HG03521 (cell line): ENCODE measurements at regions not wholly inside any gene's neighbourhood (a gene's known extent, or its start where the extent isn't known, plus 50 kb on each side); places are given as distances from the start of the nearest gene placed in this dataset.

Experiments
- ATAC-seq: cut with Tn5 transposase; IDR thresholded peaks from one replicate; pipeline ENCODE4 v1.9.1; 2021; ENCODE audit warnings: mild to moderate bottlenecking, moderate library complexity; ENCODE audit not compliant: unreplicated experiment

- ATAC-seq = no peak
Measured at GRCh38 chr18:25727281-25727985, 363.0 kb downstream of the SS18 start.

GRCh38 chr18:25726298-25726697 is 364.1 kb downstream of the SS18 start:
- ATAC-seq = no peak

GRCh38 chr18:25725501-25725900 is 364.9 kb downstream of the SS18 start:
- no peak for ATAC-seq

GRCh38 chr18:25724997-25725396 is 365.4 kb downstream of the SS18 start:
- no peak for ATAC-seq

- no peak for ATAC-seq
Measured at GRCh38 chr18:25724121-25724520, 366.3 kb downstream of the SS18 start.

- no peak for ATAC-seq
Measured at GRCh38 chr18:25713103-25713502, 361.1 kb upstream of the ZNF521 start.

- no peak for ATAC-seq
Measured at GRCh38 chr18:25710981-25711380, 359.0 kb upstream of the ZNF521 start.

GRCh38 chr18:25705650-25706049 is 353.7 kb upstream of the ZNF521 start:
- no peak for ATAC-seq

- ATAC-seq = no peak
Measured at GRCh38 chr18:25704494-25704893, 352.5 kb upstream of the ZNF521 start.

- ATAC-seq = no peak
Measured at GRCh38 chr18:25704071-25704470, 352.1 kb upstream of the ZNF521 start.

GRCh38 chr18:25701821-25702220 is 349.9 kb upstream of the ZNF521 start:
- ATAC-seq = no peak

- ATAC-seq = no peak
Measured at GRCh38 chr18:25686960-25687500, 335.1 kb upstream of the ZNF521 start.

GRCh38 chr18:25685088-25685487 is 333.1 kb upstream of the ZNF521 start:
- no peak for ATAC-seq

- no peak for ATAC-seq
Measured at GRCh38 chr18:25679491-25679890, 327.5 kb upstream of the ZNF521 start.

- ATAC-seq = no peak
Measured at GRCh38 chr18:25678221-25678620, 326.3 kb upstream of the ZNF521 start.

GRCh38 chr18:25675123-25675850 is 323.3 kb upstream of the ZNF521 start:
- ATAC-seq = no peak

- ATAC-seq = no peak
Measured at GRCh38 chr18:25674183-25674582, 322.2 kb upstream of the ZNF521 start.

- ATAC-seq = no peak
Measured at GRCh38 chr18:25672490-25672889, 320.5 kb upstream of the ZNF521 start.

- no peak for ATAC-seq
Measured at GRCh38 chr18:25669741-25670140, 317.8 kb upstream of the ZNF521 start.

- ATAC-seq = no peak
Measured at GRCh38 chr18:25662272-25662671, 310.3 kb upstream of the ZNF521 start.

GRCh38 chr18:25661831-25662230 is 309.9 kb upstream of the ZNF521 start:
- no peak for ATAC-seq

GRCh38 chr18:25659541-25659940 is 307.6 kb upstream of the ZNF521 start:
- ATAC-seq = no peak
